ENCODE measurements at regions not wholly inside any gene's neighbourhood (a gene's known extent, or its start where the extent isn't known, plus 50 kb on each side); places are given as distances from the start of the nearest gene placed in this dataset.
"Not testable (repeated sequence)": the region's sequence is repeated elsewhere in the genome, so short reads cannot be mapped to it uniquely, and the experiment has no call there.

GRCh38 chr3:39577541-39577940, 110.1 kb downstream of the MOBP start:
- H3K27me3 ChIP-seq, result no peaks in the 10 kb centered on the region
- TF ChIP-seq POLR2AphosphoS5 (IDR thresholded peaks at IDR 0.05), result no peak
- TF ChIP-seq EP300 (IDR thresholded peaks at IDR 0.05), result no peak
- TF ChIP-seq CTCF (IDR thresholded peaks at IDR 0.05), result no peak
- no peak for TF ChIP-seq POLR2A (IDR thresholded peaks at IDR 0.05)
- no peak overlapping the region for H3K4me3 ChIP-seq
- no peaks in the 10 kb centered on the region for H3K4me1 ChIP-seq
- no peak overlapping the region for H3K27ac ChIP-seq
- no peaks in the 10 kb centered on the region for H3K36me3 ChIP-seq
- H3K9me3 ChIP-seq, result no peaks in the 10 kb centered on the region
- WGBS, 2 donors (ENCODE audit: low coverage in 1 of 2), result 41 to 58% methylated on average over 3 to 6 of the region's 6 CpGs
- no peak for ATAC-seq

GRCh38 chr3:39586215-39586614, 118.7 kb downstream of the MOBP start:
- not testable (repeated sequence) for H3K4me3 ChIP-seq, H3K36me3 ChIP-seq, H3K4me1 ChIP-seq, H3K9me3 ChIP-seq, H3K27me3 ChIP-seq, H3K27ac ChIP-seq, ATAC-seq
- WGBS, 2 donors (ENCODE audit: low coverage in 1 of 2), result 72 to 94% methylated on average over 2 of the region's 4 CpGs

GRCh38 chr3:39587113-39587512, 119.6 kb downstream of the MOBP start:
- H3K27ac ChIP-seq, result no peak overlapping the region
- no peaks in the 10 kb centered on the region for H3K36me3 ChIP-seq
- no peak for ATAC-seq
- TF ChIP-seq POLR2A (IDR thresholded peaks at IDR 0.05), result no peak
- no peak for TF ChIP-seq POLR2AphosphoS5 (IDR thresholded peaks at IDR 0.05)
- TF ChIP-seq CTCF (IDR thresholded peaks at IDR 0.05), result no peak
- no peak for TF ChIP-seq EP300 (IDR thresholded peaks at IDR 0.05)
- H3K4me1 ChIP-seq, result no peaks in the 10 kb centered on the region
- 76 to 80% methylated on average over 1 of the region's 1 CpG for WGBS, 2 donors (ENCODE audit: low coverage in 1 of 2)
- H3K9me3 ChIP-seq, result no peaks in the 10 kb centered on the region
- H3K27me3 ChIP-seq, result no peaks in the 10 kb centered on the region
- no peak overlapping the region for H3K4me3 ChIP-seq

- Histone ChIP-seq H3K27me3 (no peaks in the 10 kb centered on the region), H3K4me1 (no peaks in the 10 kb centered on the region), H3K36me3 (no peaks in the 10 kb centered on the region), H3K27ac (no peak overlapping the region), H3K9me3 (no peaks in the 10 kb centered on the region), H3K4me3 (no peak overlapping the region)
- no peak for ATAC-seq
- 60 to 67% methylated on average over 1 to 2 of the region's 3 CpGs for WGBS, 2 donors (ENCODE audit: low coverage in 1 of 2)
- TF ChIP-seq POLR2A (IDR thresholded peaks at IDR 0.05), result no peak
- TF ChIP-seq POLR2AphosphoS5 (IDR thresholded peaks at IDR 0.05), result no peak
- TF ChIP-seq CTCF (IDR thresholded peaks at IDR 0.05), result no peak
- TF ChIP-seq EP300 (IDR thresholded peaks at IDR 0.05), result no peak
Observed at GRCh38 chr3:39590806-39591205, 123.3 kb downstream of the MOBP start.

GRCh38 chr3:39592311-39593050, 125.0 kb downstream of the MOBP start:
- ATAC-seq, result no peak
- Histone ChIP-seq H3K9me3 (no peaks in the 10 kb centered on the region), H3K36me3 (no peaks in the 10 kb centered on the region), H3K27ac (no peak overlapping the region), H3K4me1 (no peaks in the 10 kb centered on the region), H3K27me3 (no peaks in the 10 kb centered on the region), H3K4me3 (no peak overlapping the region)
- WGBS, 2 donors (ENCODE audit: low coverage in 1 of 2), result 67 to 88% methylated on average over 1 of the region's 5 CpGs
- TF ChIP-seq POLR2A (IDR thresholded peaks at IDR 0.05), result no peak
- TF ChIP-seq EP300 (IDR thresholded peaks at IDR 0.05), result no peak
- TF ChIP-seq CTCF (IDR thresholded peaks at IDR 0.05), result no peak
- TF ChIP-seq POLR2AphosphoS5 (IDR thresholded peaks at IDR 0.05), result no peak

All from gastroesophageal sphincter (tissue), 4 donors.